ENCODE measurements at regions not wholly inside any gene's neighbourhood (a gene's known extent, or its start where the extent isn't known, plus 50 kb on each side); places are given as distances from the start of the nearest gene placed in this dataset.

GRCh38 chr21:35690436-35690835 lies 369.9 kb downstream of the SETD4 start:
- no peaks in the 10 kb centered on the region for H3K27me3 ChIP-seq (ENCODE audit: control insufficient read depth in 2 of 2, insufficient read depth in 2 of 2, low read length in 2 of 2)
- DNase-seq: no peak
- no peaks in the 10 kb centered on the region for H3K36me3 ChIP-seq (ENCODE audit: control insufficient read depth in 2 of 3, insufficient read depth in 3 of 3, low read length in 3 of 3)
- peaks cover 0 to 5% (median 0%) of the 10 kb centered on the region in 7 donors for H3K4me1 Mint-ChIP-seq
- H3K9me3 Mint-ChIP-seq: peaks cover 0 to 9% (median 4%) of the 10 kb centered on the region in 11 donors
- H3K27me3 Mint-ChIP-seq: peaks cover 12 to 26% (median 23%) of the 10 kb centered on the region in 5 donors
- CTCF ChIA-PET: no interaction called here
- no peak overlapping the region for H3K27ac ChIP-seq (ENCODE audit: low read depth, low read length)
- POLR2A ChIA-PET: no interaction called here
- no peak overlapping the region for H3K4me3 Mint-ChIP-seq
- no peak for ATAC-seq
- peaks cover 0 to 5% (median 0%) of the 10 kb centered on the region in 5 donors for H3K36me3 Mint-ChIP-seq
- H3K27ac Mint-ChIP-seq: no peak overlapping the region
- no peaks in the 10 kb centered on the region for H3K9me3 ChIP-seq (ENCODE audit: control insufficient read depth in 2 of 3, low read length in 3 of 3)
- H3K4me1 ChIP-seq (ENCODE audit: control insufficient read depth in 2 of 2, insufficient read depth in 2 of 2, low read length in 2 of 2): no peaks in the 10 kb centered on the region
- no peak overlapping the region for H3K4me3 ChIP-seq (ENCODE audit: low read length)
- intact Hi-C loops (cut with micrococcal nuclease): no loop called here

- H3K4me1 ChIP-seq (ENCODE audit: control insufficient read depth in 2 of 2, insufficient read depth in 2 of 2, low read length in 2 of 2): no peaks in the 10 kb centered on the region
- H3K27ac Mint-ChIP-seq: no peak overlapping the region
- CTCF ChIA-PET: no interaction called here
- peaks cover 0 to 9% (median 0%) of the 10 kb centered on the region in 7 donors for H3K4me1 Mint-ChIP-seq
- no peaks in the 10 kb centered on the region for H3K36me3 ChIP-seq (ENCODE audit: control insufficient read depth in 2 of 3, insufficient read depth in 3 of 3, low read length in 3 of 3)
- POLR2A ChIA-PET: interaction anchor here (0.7 kb wide), 1 partner anchor 264 kb away, joined by 3 read pairs; no protein-coding TSS in a partner anchor
- intact Hi-C loops (cut with micrococcal nuclease): no loop called here
- DNase-seq (no peak), ATAC-seq (no peak)
- no peak overlapping the region for H3K4me3 Mint-ChIP-seq
- no peaks in the 10 kb centered on the region for H3K9me3 Mint-ChIP-seq
- no peaks in the 10 kb centered on the region for H3K27me3 ChIP-seq (ENCODE audit: control insufficient read depth in 2 of 2, insufficient read depth in 2 of 2, low read length in 2 of 2)
- H3K27me3 Mint-ChIP-seq: peaks cover 12 to 28% (median 23%) of the 10 kb centered on the region in 5 donors
- H3K4me3 ChIP-seq (ENCODE audit: low read length): no peak overlapping the region
- H3K27ac ChIP-seq (ENCODE audit: low read depth, low read length): no peak overlapping the region
- H3K9me3 ChIP-seq (ENCODE audit: control insufficient read depth in 2 of 3, low read length in 3 of 3): no peaks in the 10 kb centered on the region
- no peaks in the 10 kb centered on the region for H3K36me3 Mint-ChIP-seq
Measured at GRCh38 chr21:35686156-35686555, 374.2 kb downstream of the SETD4 start.

DNA sequence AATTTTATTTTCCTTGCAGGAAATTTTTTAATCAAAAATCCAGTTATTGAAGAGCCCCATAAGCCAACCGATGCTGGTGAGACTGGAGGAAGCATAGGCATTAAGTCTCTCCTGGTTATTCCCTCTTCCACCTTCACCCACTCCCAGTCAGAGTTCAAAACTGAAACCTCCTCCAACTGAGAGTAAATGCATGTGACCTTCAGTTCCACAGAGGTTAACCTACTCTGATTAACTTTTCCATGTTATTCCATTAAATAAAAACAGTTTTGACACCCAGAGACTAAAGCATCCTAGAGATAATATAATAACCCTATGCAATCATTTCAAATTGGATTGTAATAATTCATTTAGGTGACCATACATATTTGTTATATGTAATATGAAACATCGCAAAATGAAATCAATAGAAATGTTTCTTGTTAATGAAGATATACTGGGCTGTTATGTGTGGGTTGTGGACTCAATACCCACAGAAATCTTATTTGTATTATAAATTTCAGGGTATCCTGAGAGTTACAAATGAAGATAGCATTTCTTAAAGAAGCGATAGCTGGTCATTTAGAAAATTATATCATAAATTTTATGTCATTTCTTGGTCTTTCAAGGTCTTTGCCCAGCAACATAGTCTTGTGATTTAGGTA lies 376.5 kb downstream of the SETD4 start:
- H3K4me3 Mint-ChIP-seq: no peak overlapping the region
- no peaks in the 10 kb centered on the region for H3K36me3 ChIP-seq (ENCODE audit: control insufficient read depth in 2 of 3, insufficient read depth in 3 of 3, low read length in 3 of 3)
- ATAC-seq (no peak), DNase-seq (no peak)
- no peak overlapping the region for H3K27ac ChIP-seq (ENCODE audit: low read depth, low read length)
- no peaks in the 10 kb centered on the region for H3K36me3 Mint-ChIP-seq
- intact Hi-C loops (cut with micrococcal nuclease): no loop called here
- POLR2A ChIA-PET: no interaction called here
- H3K27me3 Mint-ChIP-seq: peaks cover 6 to 31% (median 16%) of the 10 kb centered on the region in 5 donors
- no peaks in the 10 kb centered on the region for H3K9me3 ChIP-seq (ENCODE audit: control insufficient read depth in 2 of 3, low read length in 3 of 3)
- H3K4me1 Mint-ChIP-seq: peaks cover 0 to 9% (median 0%) of the 10 kb centered on the region in 7 donors
- no peaks in the 10 kb centered on the region for H3K27me3 ChIP-seq (ENCODE audit: control insufficient read depth in 2 of 2, insufficient read depth in 2 of 2, low read length in 2 of 2)
- no peaks in the 10 kb centered on the region for H3K9me3 Mint-ChIP-seq
- CTCF ChIA-PET: no interaction called here
- H3K27ac Mint-ChIP-seq: no peak overlapping the region
- no peaks in the 10 kb centered on the region for H3K4me1 ChIP-seq (ENCODE audit: control insufficient read depth in 2 of 2, insufficient read depth in 2 of 2, low read length in 2 of 2)
- H3K4me3 ChIP-seq (ENCODE audit: low read length): no peak overlapping the region

- ATAC-seq (no peak), DNase-seq (no peak)
- Histone ChIP-seq H3K36me3 (ENCODE audit: control insufficient read depth in 2 of 3, insufficient read depth in 3 of 3, low read length in 3 of 3) (no peaks in the 10 kb centered on the region), H3K27me3 (ENCODE audit: control insufficient read depth in 2 of 2, insufficient read depth in 2 of 2, low read length in 2 of 2) (no peaks in the 10 kb centered on the region), H3K4me3 (ENCODE audit: low read length) (no peak overlapping the region), H3K27ac (ENCODE audit: low read depth, low read length) (no peak overlapping the region), H3K4me1 (ENCODE audit: control insufficient read depth in 2 of 2, insufficient read depth in 2 of 2, low read length in 2 of 2) (no peaks in the 10 kb centered on the region), H3K9me3 (ENCODE audit: control insufficient read depth in 2 of 3, low read length in 3 of 3) (no peaks in the 10 kb centered on the region)
- intact Hi-C loops (cut with micrococcal nuclease): no loop called here
- H3K4me3 Mint-ChIP-seq: no peak overlapping the region
- peaks cover 3 to 34% (median 18%) of the 10 kb centered on the region in 5 donors for H3K27me3 Mint-ChIP-seq
- ChIA-PET POLR2A (no interaction called here), CTCF (no interaction called here)
- no peak overlapping the region for H3K27ac Mint-ChIP-seq
- peaks cover 0 to 4% (median 0%) of the 10 kb centered on the region in 5 donors for H3K36me3 Mint-ChIP-seq
- peaks cover 0 to 6% (median 0%) of the 10 kb centered on the region in 11 donors for H3K9me3 Mint-ChIP-seq
- peaks cover 0 to 9% (median 0%) of the 10 kb centered on the region in 7 donors for H3K4me1 Mint-ChIP-seq
Measured at GRCh38 chr21:35682904-35683549, 377.3 kb downstream of the SETD4 start.

DNA sequence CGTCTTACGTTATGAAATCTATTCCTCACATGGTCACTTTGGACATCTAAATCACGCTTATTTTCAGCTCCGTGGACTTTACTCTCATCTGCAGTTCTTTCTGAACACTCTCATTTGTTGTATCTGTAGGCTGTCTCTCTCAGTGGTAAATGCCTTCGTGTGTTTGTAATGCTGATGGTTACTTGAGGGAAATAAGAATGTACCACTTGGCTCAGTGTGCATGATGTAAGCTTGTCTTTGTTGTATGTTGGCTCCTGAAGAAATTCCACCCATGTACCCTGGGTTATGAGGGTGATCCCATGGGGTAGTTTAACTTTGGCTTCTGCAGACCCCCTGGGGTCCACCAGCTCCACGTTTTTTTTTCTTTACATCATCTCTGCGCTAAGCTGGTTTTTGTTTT lies 378.4 kb downstream of the SETD4 start:
- H3K27ac Mint-ChIP-seq: no peak overlapping the region
- POLR2A ChIA-PET: no interaction called here
- CTCF ChIA-PET: no interaction called here

DNA sequence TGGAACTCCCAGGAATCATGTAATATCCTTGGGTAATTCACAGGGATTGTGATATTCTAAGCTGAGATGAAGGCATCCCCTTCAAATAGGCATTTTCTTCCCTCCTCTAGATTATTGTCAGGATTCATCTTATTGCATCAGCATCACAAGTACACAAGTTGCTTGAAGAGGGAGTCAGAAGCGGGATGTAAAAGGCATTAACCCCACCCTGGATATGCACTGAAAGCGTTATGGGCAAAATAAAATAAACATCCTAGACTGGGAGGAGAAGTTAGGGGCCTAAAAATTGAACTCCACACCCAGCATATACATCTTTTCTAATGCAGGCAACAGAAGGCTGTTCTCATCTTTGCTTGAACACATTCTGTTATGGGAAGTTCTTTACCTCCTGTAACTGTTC lies 381.2 kb downstream of the SETD4 start:
- no peak overlapping the region for H3K27ac ChIP-seq (ENCODE audit: low read depth, low read length)
- Mint-ChIP-seq H3K9me3 (peaks cover 0 to 6% (median 0%) of the 10 kb centered on the region in 11 donors), H3K4me3 (no peak overlapping the region), H3K27ac (no peak overlapping the region), H3K4me1 (peaks cover 0 to 9% (median 0%) of the 10 kb centered on the region in 7 donors), H3K27me3 (peaks cover 4 to 27% (median 7%) of the 10 kb centered on the region in 5 donors), H3K36me3 (peaks cover 0 to 4% (median 0%) of the 10 kb centered on the region in 5 donors)
- H3K4me3 ChIP-seq (ENCODE audit: low read length): no peak overlapping the region
- ATAC-seq (no peak), DNase-seq (no peak)
- no peaks in the 10 kb centered on the region for H3K9me3 ChIP-seq (ENCODE audit: control insufficient read depth in 2 of 3, low read length in 3 of 3)
- ChIA-PET CTCF (no interaction called here), POLR2A (no interaction called here)
- H3K36me3 ChIP-seq (ENCODE audit: control insufficient read depth in 2 of 3, insufficient read depth in 3 of 3, low read length in 3 of 3): no peaks in the 10 kb centered on the region
- H3K27me3 ChIP-seq (ENCODE audit: control insufficient read depth in 2 of 2, insufficient read depth in 2 of 2, low read length in 2 of 2): no peaks in the 10 kb centered on the region
- H3K4me1 ChIP-seq (ENCODE audit: control insufficient read depth in 2 of 2, insufficient read depth in 2 of 2, low read length in 2 of 2): no peaks in the 10 kb centered on the region
- intact Hi-C loops (cut with micrococcal nuclease): no loop called here

More for the DNA sequence above, 378.4 kb downstream of the SETD4 start:
- H3K27me3 ChIP-seq (ENCODE audit: control insufficient read depth in 2 of 2, insufficient read depth in 2 of 2, low read length in 2 of 2): no peaks in the 10 kb centered on the region
- DNase-seq (no peak), ATAC-seq (no peak)
- H3K27ac ChIP-seq (ENCODE audit: low read depth, low read length): no peak overlapping the region
- Mint-ChIP-seq H3K36me3 (peaks cover 0 to 4% (median 0%) of the 10 kb centered on the region in 5 donors), H3K9me3 (peaks cover 0 to 6% (median 0%) of the 10 kb centered on the region in 11 donors), H3K4me1 (peaks cover 0 to 9% (median 0%) of the 10 kb centered on the region in 7 donors), H3K4me3 (no peak overlapping the region), H3K27me3 (peaks cover 0 to 26% (median 7%) of the 10 kb centered on the region in 5 donors)
- H3K9me3 ChIP-seq (ENCODE audit: control insufficient read depth in 2 of 3, low read length in 3 of 3): no peaks in the 10 kb centered on the region
- H3K4me3 ChIP-seq (ENCODE audit: low read length): no peak overlapping the region
- no peaks in the 10 kb centered on the region for H3K36me3 ChIP-seq (ENCODE audit: control insufficient read depth in 2 of 3, insufficient read depth in 3 of 3, low read length in 3 of 3)
- no peaks in the 10 kb centered on the region for H3K4me1 ChIP-seq (ENCODE audit: control insufficient read depth in 2 of 2, insufficient read depth in 2 of 2, low read length in 2 of 2)
- intact Hi-C loops (cut with micrococcal nuclease): no loop called here

DNA sequence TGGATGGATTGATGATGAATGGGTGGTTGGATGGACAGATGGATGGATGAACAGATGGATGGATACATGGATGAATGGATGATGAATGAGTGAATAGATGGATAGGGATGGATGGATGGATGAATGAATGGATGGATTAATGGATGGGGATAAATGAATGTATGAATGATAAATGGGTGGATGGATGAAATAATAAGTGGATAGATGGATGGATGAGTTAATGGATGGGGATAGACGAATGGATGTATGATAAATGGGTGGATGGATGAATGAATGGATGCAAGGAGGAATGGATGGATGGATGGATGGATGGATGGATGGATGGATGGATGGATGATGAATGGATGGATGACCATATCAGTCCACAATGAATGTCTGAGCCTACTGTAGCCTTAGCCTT lies 381.9 kb downstream of the SETD4 start:
- CTCF ChIA-PET: no interaction called here
- H3K27me3 Mint-ChIP-seq: peaks cover 4 to 31% (median 8%) of the 10 kb centered on the region in 5 donors
- H3K4me1 Mint-ChIP-seq: peaks cover 0 to 7% (median 0%) of the 10 kb centered on the region in 7 donors
- Histone ChIP-seq H3K9me3 (ENCODE audit: control insufficient read depth in 2 of 3, low read length in 3 of 3) (no peaks in the 10 kb centered on the region), H3K4me1 (ENCODE audit: control insufficient read depth in 2 of 2, insufficient read depth in 2 of 2, low read length in 2 of 2) (no peaks in the 10 kb centered on the region), H3K36me3 (ENCODE audit: control insufficient read depth in 2 of 3, insufficient read depth in 3 of 3, low read length in 3 of 3) (no peaks in the 10 kb centered on the region), H3K4me3 (ENCODE audit: low read length) (no peak overlapping the region), H3K27ac (ENCODE audit: low read depth, low read length) (no peak overlapping the region), H3K27me3 (ENCODE audit: control insufficient read depth in 2 of 2, insufficient read depth in 2 of 2, low read length in 2 of 2) (no peaks in the 10 kb centered on the region)
- no peak for DNase-seq
- no peak for ATAC-seq
- H3K9me3 Mint-ChIP-seq: peaks cover 0 to 6% (median 0%) of the 10 kb centered on the region in 11 donors
- intact Hi-C loops (cut with micrococcal nuclease): no loop called here
- H3K4me3 Mint-ChIP-seq: no peak overlapping the region
- H3K36me3 Mint-ChIP-seq: peaks cover 0 to 4% (median 0%) of the 10 kb centered on the region in 5 donors
- H3K27ac Mint-ChIP-seq: no peak overlapping the region
- POLR2A ChIA-PET: no interaction called here
